ENCODE measurements at regions not wholly inside any gene's neighbourhood (a gene's known extent, or its start where the extent isn't known, plus 50 kb on each side); places are given as distances from the start of the nearest gene placed in this dataset.

DNA sequence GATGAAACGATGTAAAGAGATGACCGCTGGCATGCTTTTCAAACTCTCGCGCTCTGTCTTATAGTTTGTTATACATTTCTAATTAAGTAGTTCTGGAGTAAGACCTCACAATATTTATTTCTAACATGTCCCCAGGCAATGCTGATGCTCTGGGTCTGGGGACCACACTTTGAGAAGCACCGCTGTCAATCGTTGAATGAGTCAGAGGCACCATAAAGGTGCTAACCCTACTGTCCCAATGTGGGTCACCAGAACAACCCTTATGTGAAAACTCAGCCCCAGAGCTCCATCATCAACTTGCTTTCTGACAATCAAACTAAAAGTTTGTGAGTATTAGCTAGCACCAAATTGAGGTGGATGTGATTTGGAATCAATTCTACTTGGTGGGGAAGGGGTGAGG lies 284.1 kb upstream of the PRKCQ start:
- no peaks in the 10 kb centered on the region for H3K9me2 ChIP-seq (replicated peaks; ENCODE audit: low read depth, low read length)
- no peaks in the 10 kb centered on the region for H3K27me3 ChIP-seq (ENCODE audit: insufficient read depth, low read length, poor library complexity, severe bottlenecking)
- no peak overlapping the region for H2AFZ ChIP-seq (ENCODE audit: low read length)
- H3F3A ChIP-seq (ENCODE audit: low read depth) = no peaks in the 10 kb centered on the region
- no peak for TF ChIP-seq EZH2phosphoT487 (IDR thresholded peaks at IDR 0.05; ENCODE audit: borderline replicate concordance)
- TF ChIP-seq, protein P1, sequence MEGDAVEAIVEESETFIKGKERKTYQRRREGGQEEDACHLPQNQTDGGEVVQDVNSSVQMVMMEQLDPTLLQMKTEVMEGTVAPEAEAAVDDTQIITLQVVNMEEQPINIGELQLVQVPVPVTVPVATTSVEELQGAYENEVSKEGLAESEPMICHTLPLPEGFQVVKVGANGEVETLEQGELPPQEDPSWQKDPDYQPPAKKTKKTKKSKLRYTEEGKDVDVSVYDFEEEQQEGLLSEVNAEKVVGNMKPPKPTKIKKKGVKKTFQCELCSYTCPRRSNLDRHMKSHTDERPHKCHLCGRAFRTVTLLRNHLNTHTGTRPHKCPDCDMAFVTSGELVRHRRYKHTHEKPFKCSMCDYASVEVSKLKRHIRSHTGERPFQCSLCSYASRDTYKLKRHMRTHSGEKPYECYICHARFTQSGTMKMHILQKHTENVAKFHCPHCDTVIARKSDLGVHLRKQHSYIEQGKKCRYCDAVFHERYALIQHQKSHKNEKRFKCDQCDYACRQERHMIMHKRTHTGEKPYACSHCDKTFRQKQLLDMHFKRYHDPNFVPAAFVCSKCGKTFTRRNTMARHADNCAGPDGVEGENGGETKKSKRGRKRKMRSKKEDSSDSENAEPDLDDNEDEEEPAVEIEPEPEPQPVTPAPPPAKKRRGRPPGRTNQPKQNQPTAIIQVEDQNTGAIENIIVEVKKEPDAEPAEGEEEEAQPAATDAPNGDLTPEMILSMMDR (conservative IDR thresholded peaks at IDR 0.05; ENCODE audit: low read length) = no peak
- H3K4me1 ChIP-seq (ENCODE audit: insufficient read depth, low read length, poor library complexity, severe bottlenecking) = no peaks in the 10 kb centered on the region
- no peaks in the 10 kb centered on the region for H3K79me2 ChIP-seq (ENCODE audit: insufficient read depth, low read length)
- H3K9ac ChIP-seq (ENCODE audit: low read depth, low read length, poor library complexity, severe bottlenecking) = no peak overlapping the region
- no peak overlapping the region for H3K4me3 ChIP-seq (ENCODE audit: low read length, poor library complexity, severe bottlenecking)
- H3K9me3 ChIP-seq (ENCODE audit: insufficient read depth, low read depth, low read length) = no peaks in the 10 kb centered on the region
- no peaks in the 10 kb centered on the region for H3K36me3 ChIP-seq (ENCODE audit: insufficient read depth, low read length)
- H3K4me2 ChIP-seq (ENCODE audit: low read depth, low read length, poor library complexity, severe bottlenecking) = no peak overlapping the region
- H4K20me1 ChIP-seq (ENCODE audit: insufficient read depth, low read length, poor library complexity, severe bottlenecking) = no peaks in the 10 kb centered on the region

DNA sequence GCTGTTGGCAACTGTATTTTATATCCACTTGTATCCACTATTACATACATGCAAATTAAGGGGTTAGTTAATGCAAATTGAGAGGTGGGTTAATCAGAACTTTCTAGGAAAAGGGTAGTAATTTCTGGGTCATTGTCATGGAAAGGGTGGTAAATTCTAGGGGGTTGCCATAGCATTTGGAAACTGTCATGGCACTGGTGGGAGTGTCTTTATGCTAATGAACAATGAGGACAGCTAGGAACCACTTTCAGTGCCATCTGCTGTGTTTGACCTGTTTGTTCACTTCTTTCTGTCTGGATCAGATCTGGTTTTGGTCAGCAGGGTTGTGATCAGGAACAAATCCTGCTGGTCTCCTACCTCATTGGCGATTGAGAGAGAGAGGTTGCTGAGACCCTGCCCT lies 283.3 kb upstream of the PRKCQ start:
- H3K9me2 ChIP-seq (replicated peaks; ENCODE audit: low read depth, low read length) = no peaks in the 10 kb centered on the region
- H3K4me2 ChIP-seq (ENCODE audit: low read depth, low read length, poor library complexity, severe bottlenecking) = no peak overlapping the region
- H3K4me3 ChIP-seq (ENCODE audit: low read length, poor library complexity, severe bottlenecking) = no peak overlapping the region
- H2AFZ ChIP-seq (ENCODE audit: low read length) = no peak overlapping the region
- H3K9me3 ChIP-seq (ENCODE audit: insufficient read depth, low read depth, low read length) = no peaks in the 10 kb centered on the region
- TF ChIP-seq EZH2phosphoT487 (IDR thresholded peaks at IDR 0.05; ENCODE audit: borderline replicate concordance) = no peak
- TF ChIP-seq, protein P1 (conservative IDR thresholded peaks at IDR 0.05; ENCODE audit: low read length) = no peak
- H3K9ac ChIP-seq (ENCODE audit: low read depth, low read length, poor library complexity, severe bottlenecking) = no peak overlapping the region
- H3K4me1 ChIP-seq (ENCODE audit: insufficient read depth, low read length, poor library complexity, severe bottlenecking) = no peaks in the 10 kb centered on the region
- no peaks in the 10 kb centered on the region for H4K20me1 ChIP-seq (ENCODE audit: insufficient read depth, low read length, poor library complexity, severe bottlenecking)
- H3K79me2 ChIP-seq (ENCODE audit: insufficient read depth, low read length) = no peaks in the 10 kb centered on the region
- no peaks in the 10 kb centered on the region for H3F3A ChIP-seq (ENCODE audit: low read depth)
- no peaks in the 10 kb centered on the region for H3K36me3 ChIP-seq (ENCODE audit: insufficient read depth, low read length)
- no peaks in the 10 kb centered on the region for H3K27me3 ChIP-seq (ENCODE audit: insufficient read depth, low read length, poor library complexity, severe bottlenecking)

DNA sequence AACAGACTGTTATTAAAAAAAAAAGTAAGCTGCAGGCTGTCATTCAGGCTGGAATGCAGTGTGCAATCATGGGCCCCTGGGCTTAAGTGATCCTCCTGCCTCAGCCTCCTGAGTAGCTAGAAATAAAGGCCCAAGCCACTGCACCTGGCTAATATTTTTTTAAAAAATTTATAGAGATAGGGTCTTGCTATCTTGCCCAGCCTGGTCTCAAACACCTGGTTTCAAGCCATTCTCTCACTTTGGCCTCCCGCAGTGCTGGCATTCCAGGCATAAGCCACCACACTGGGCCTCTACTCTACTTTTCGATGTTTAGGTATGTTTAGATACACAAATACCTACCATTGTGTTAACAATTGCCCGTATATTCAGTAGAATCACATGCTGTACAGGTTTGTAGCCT lies 270.4 kb upstream of the PRKCQ start:
- Histone ChIP-seq H3F3A (ENCODE audit: low read depth) (no peaks in the 10 kb centered on the region), H3K4me1 (ENCODE audit: insufficient read depth, low read length, poor library complexity, severe bottlenecking) (no peaks in the 10 kb centered on the region), H3K4me3 (ENCODE audit: low read length, poor library complexity, severe bottlenecking) (no peak overlapping the region), H3K79me2 (ENCODE audit: insufficient read depth, low read length) (no peaks in the 10 kb centered on the region), H3K4me2 (ENCODE audit: low read depth, low read length, poor library complexity, severe bottlenecking) (no peak overlapping the region), H3K9ac (ENCODE audit: low read depth, low read length, poor library complexity, severe bottlenecking) (no peak overlapping the region), H3K9me3 (ENCODE audit: insufficient read depth, low read depth, low read length) (no peaks in the 10 kb centered on the region), H4K20me1 (ENCODE audit: insufficient read depth, low read length, poor library complexity, severe bottlenecking) (no peaks in the 10 kb centered on the region), H2AFZ (ENCODE audit: low read length) (no peak overlapping the region), H3K27me3 (ENCODE audit: insufficient read depth, low read length, poor library complexity, severe bottlenecking) (no peaks in the 10 kb centered on the region), H3K36me3 (ENCODE audit: insufficient read depth, low read length) (no peaks in the 10 kb centered on the region), H3K9me2 (replicated peaks; ENCODE audit: low read depth, low read length) (no peaks in the 10 kb centered on the region)
- no peak for TF ChIP-seq EZH2phosphoT487 (IDR thresholded peaks at IDR 0.05; ENCODE audit: borderline replicate concordance)
- TF ChIP-seq, protein P1 (conservative IDR thresholded peaks at IDR 0.05; ENCODE audit: low read length) = no peak

All from Loucy (cell line).